H1 (cell line): ENCODE measurements at regions not wholly inside any gene's neighbourhood (a gene's known extent, or its start where the extent isn't known, plus 50 kb on each side); places are given as distances from the start of the nearest gene placed in this dataset.

ENCODE experiments used
- CTCF ChIA-PET: fragments of 300-600 bp; sonication (Branson Sonifier 250); formaldehyde crosslinking; loops from one replicate; lab custom pipeline; 2021; ENCODE audit not compliant: partially characterized antibody; lab: Charles Lee
- POLR2A ChIA-PET: fragments of 300-600 bp; sonication (Branson Sonifier 250); formaldehyde crosslinking; loops from one replicate; lab custom pipeline; 2021; ENCODE audit warnings: inconsistent platforms; ENCODE audit not compliant: partially characterized antibody; lab: Charles Lee
- DNase-seq, 2 experiments: peaks; one replicate each; pipeline versions ENCODE4 v3.0.0 to v3.0.0-alpha.2; 2010 to 2022; ENCODE audit warnings: low spot score in 2 of 2, low read depth in 1 of 2, mixed read lengths in 1 of 2
- FAIRE-seq: peaks from 2 replicates; lab custom pipeline; 2011; peaks lifted over from hg19 to GRCh38; lab: Jason Lieb, UNC
- H2AFZ ChIP-seq: 2 replicates; pipeline ENCODE4 v1.8.1; 2012; ENCODE audit warnings: low read length, inconsistent platforms
- H2AK5ac ChIP-seq: 2 replicates; pipeline ENCODE4 v1.6.1; 2013; ENCODE audit warnings: low read depth, low read length
- H2BK120ac ChIP-seq: replicated peaks from 2 replicates; pipeline ENCODE3; 2013; ENCODE audit warnings: low read depth, low read length, inconsistent platforms
- H2BK12ac ChIP-seq: 2 replicates; pipeline ENCODE4 v1.6.1; 2013; ENCODE audit warnings: low read depth, low read length
- H2BK15ac ChIP-seq: 2 replicates; pipeline ENCODE4 v1.6.1; 2013; ENCODE audit warnings: low read length
- H2BK20ac ChIP-seq: 2 replicates; pipeline ENCODE4 v1.6.1; 2013; ENCODE audit warnings: low read length
- H2BK5ac ChIP-seq: 2 replicates; pipeline ENCODE4 v1.6.1; 2013; ENCODE audit warnings: low read depth, low read length
- H3K14ac ChIP-seq: 2 replicates; pipeline ENCODE4 v1.6.1; 2013; ENCODE audit warnings: inconsistent platforms; ENCODE audit not compliant: insufficient read length
- H3K18ac ChIP-seq: 2 replicates; pipeline ENCODE4 v1.6.1; 2013; ENCODE audit warnings: low read length; ENCODE audit errors: extremely low read depth
- H3K23ac ChIP-seq: 2 replicates; pipeline ENCODE4 v1.6.1; 2013; ENCODE audit warnings: inconsistent platforms; ENCODE audit not compliant: insufficient read length
- H3K23me2 ChIP-seq: 2 replicates; pipeline ENCODE4 v1.6.1; 2013; ENCODE audit warnings: low read depth, low read length
- H3K27ac ChIP-seq: 2 replicates; pipeline ENCODE4 v1.6.1; 2011; ENCODE audit warnings: low read depth, low read length, inconsistent platforms
- H3K27me3 ChIP-seq, 4 experiments: replicated peaks in 1 of 4; 1 replicate in 1 of 4; 2 replicates in 3 of 4; pipeline versions ENCODE4 v1.6.1 to v1.8.1; 2011 to 2013; ENCODE audit warnings: low read length in 3 of 4, mild to moderate bottlenecking in 3 of 4, inconsistent platforms in 2 of 4, mixed read lengths in 2 of 4, moderate library complexity in 1 of 4; ENCODE audit not compliant: control insufficient read depth in 3 of 4, insufficient read depth in 3 of 4; ENCODE audit errors: extremely low read depth in 1 of 4
- H3K36me3 ChIP-seq, 4 experiments: 2 replicates each; pipeline versions ENCODE4 v1.6.1 to v1.8.1; 2011 to 2013; ENCODE audit warnings: mild to moderate bottlenecking in 4 of 4, low read length in 3 of 4, moderate library complexity in 2 of 4, control low read depth in 1 of 4, inconsistent platforms in 1 of 4; ENCODE audit not compliant: insufficient read depth in 4 of 4, control insufficient read depth in 2 of 4
- H3K4ac ChIP-seq: replicated peaks from 2 replicates; pipeline ENCODE3; 2013; ENCODE audit warnings: low read length, low read depth, mixed read lengths, inconsistent platforms; ENCODE audit not compliant: insufficient read length
- H3K4me1 ChIP-seq, 4 experiments: replicated peaks in 1 of 4; 1 replicate in 1 of 4; 2 replicates in 3 of 4; pipeline versions ENCODE4 v1.6.1 to v1.8.1; 2011 to 2013; ENCODE audit warnings: low read length in 3 of 4, inconsistent platforms in 2 of 4, mixed read lengths in 1 of 4; ENCODE audit not compliant: insufficient read depth in 4 of 4, control insufficient read depth in 3 of 4
- H3K4me2 ChIP-seq, 2 experiments: 2 replicates each; pipeline versions ENCODE4 v1.6.1 to v1.8.1; 2011 to 2013; ENCODE audit warnings: low read depth in 2 of 2, low read length in 2 of 2, control low read depth in 1 of 2, inconsistent platforms in 1 of 2, mild to moderate bottlenecking in 1 of 2; ENCODE audit not compliant: insufficient read depth in 1 of 2
- H3K4me3 ChIP-seq, 4 experiments: fragments of 200-600, 300-600 bp in 1 of 4; sonication (generic), shearing (Covaris generic), sonication (Bioruptor Twin) in 1 of 4; 2 replicates each; pipeline versions ENCODE4 v1.5.1 to v1.8.1; 2011 to 2016; ENCODE audit warnings: low read length in 4 of 4, low read depth in 3 of 4, control low read depth in 2 of 4, inconsistent platforms in 2 of 4, mild to moderate bottlenecking in 2 of 4, mixed read lengths in 1 of 4, moderate library complexity in 1 of 4; ENCODE audit not compliant: insufficient read depth in 2 of 4; ENCODE audit errors: extremely low read depth in 1 of 4
- H3K56ac ChIP-seq: replicated peaks from 2 replicates; pipeline ENCODE3; 2013; ENCODE audit warnings: low read depth, mild to moderate bottlenecking, mixed read lengths, low read length, inconsistent platforms; ENCODE audit not compliant: insufficient read length
- H3K79me1 ChIP-seq: 2 replicates; pipeline ENCODE4 v1.6.1; 2013; ENCODE audit warnings: low read depth, low read length, control low read depth
- H3K79me2 ChIP-seq, 2 experiments: 2 replicates each; pipeline versions ENCODE4 v1.6.1 to v1.8.1; 2012 to 2013; ENCODE audit warnings: low read length in 2 of 2, mild to moderate bottlenecking in 2 of 2, inconsistent platforms in 1 of 2; ENCODE audit not compliant: insufficient read depth in 2 of 2, control insufficient read depth in 1 of 2
- H3K9ac ChIP-seq, 4 experiments: replicated peaks in 1 of 4; 1 replicate in 1 of 4; 2 replicates in 3 of 4; pipeline versions ENCODE4 v1.6.1 to v1.8.1; 2011 to 2013; ENCODE audit warnings: low read depth in 3 of 4, low read length in 3 of 4, control low read depth in 2 of 4, mild to moderate bottlenecking in 2 of 4, moderate library complexity in 2 of 4, inconsistent platforms in 1 of 4; ENCODE audit errors: extremely low read depth in 1 of 4
- H3K9me3 ChIP-seq, 2 experiments: 2 replicates each; pipeline versions ENCODE4 v1.6.1 to v1.8.1; 2012 to 2013; ENCODE audit warnings: mild to moderate bottlenecking in 2 of 2, moderate library complexity in 2 of 2, control low read depth in 1 of 2, inconsistent platforms in 1 of 2, low read depth in 1 of 2, low read length in 1 of 2, mixed read lengths in 1 of 2; ENCODE audit not compliant: insufficient read depth in 2 of 2
- H4K20me1 ChIP-seq, 2 experiments: replicated peaks in 1 of 2; 2 replicates each; pipeline versions ENCODE3 to v1.8.1; 2011 to 2013; ENCODE audit warnings: inconsistent platforms in 2 of 2, low read length in 2 of 2, mild to moderate bottlenecking in 1 of 2; ENCODE audit not compliant: insufficient read depth in 2 of 2, control insufficient read depth in 1 of 2
- H4K5ac ChIP-seq: 2 replicates; pipeline ENCODE4 v1.6.1; 2013; ENCODE audit warnings: low read length, low read depth, mixed read lengths, inconsistent platforms; ENCODE audit not compliant: insufficient read length
- H4K8ac ChIP-seq: 2 replicates; pipeline ENCODE4 v1.8.0; 2013; ENCODE audit warnings: mild to moderate bottlenecking, moderate library complexity, low read length, inconsistent platforms; ENCODE audit not compliant: insufficient read depth; ENCODE audit errors: extremely low read depth
- H4K91ac ChIP-seq: replicated peaks from 2 replicates; pipeline ENCODE3; 2013; ENCODE audit warnings: low read length, mixed read lengths, inconsistent platforms; ENCODE audit not compliant: insufficient read length
- BCL11A ChIP-seq, 2 experiments: IDR thresholded peaks; one replicate each; pipeline ENCODE4 v1.6.1; 2011; ENCODE audit warnings: low read depth in 2 of 2, low read length in 2 of 2, mild to moderate bottlenecking in 2 of 2
- CBX5 ChIP-seq: fragments of 300-800, 300-1000 bp; sonication (generic); IDR thresholded peaks from 2 replicates; pipeline ENCODE4 v1.7.1; 2016; ENCODE audit warnings: antibody characterized with exemption, low read length, low read depth
- CEBPB ChIP-seq: IDR thresholded peaks from 2 replicates; pipeline ENCODE4 v1.6.1; 2012; ENCODE audit warnings: low read depth, low read length
- GTF2F1 ChIP-seq: IDR thresholded peaks from 2 replicates; pipeline ENCODE4 v1.6.1; 2012; ENCODE audit warnings: low read depth, low read length, improper control_type of control experiment, borderline replicate concordance
- KDM5A ChIP-seq: fragments of 200-600 bp; IDR thresholded peaks from 2 replicates; pipeline ENCODE4 v1.7.1; 2012; ENCODE audit warnings: mild to moderate bottlenecking, low read length, inconsistent platforms, mixed read lengths
- MAFK ChIP-seq: IDR thresholded peaks from 2 replicates; pipeline ENCODE4 v1.6.1; 2012; ENCODE audit warnings: low read depth, mild to moderate bottlenecking, improper control_type of control experiment, low read length
- PHF8 ChIP-seq: fragments of 200-600 bp; sonication (generic); conservative IDR thresholded peaks from 2 replicates; pipeline ENCODE4 v1.7.1; 2012; ENCODE audit warnings: low read depth, mild to moderate bottlenecking, inconsistent platforms, low read length, moderate library complexity
- RBBP5 ChIP-seq: IDR thresholded peaks from 2 replicates; pipeline ENCODE4 v1.7.1; 2012; ENCODE audit warnings: low read depth, mild to moderate bottlenecking, inconsistent platforms, low read length, moderate library complexity, borderline replicate concordance
- SP4 ChIP-seq: IDR thresholded peaks from 2 replicates; pipeline ENCODE4 v1.6.1; 2012; ENCODE audit warnings: low read length, inconsistent platforms
- TBP ChIP-seq: IDR thresholded peaks from 2 replicates; pipeline ENCODE4 v1.6.1; 2011; ENCODE audit warnings: low read depth, low read length, improper control_type of control experiment
- TCF12 ChIP-seq: IDR thresholded peaks from 2 replicates; pipeline ENCODE4 v1.6.1; 2011; ENCODE audit warnings: low read depth, mild to moderate bottlenecking, low read length
- TEAD4 ChIP-seq: IDR thresholded peaks from 2 replicates; pipeline ENCODE4 v1.6.1; 2012; ENCODE audit warnings: low read depth, low read length, inconsistent platforms, mixed read lengths
- USF2 ChIP-seq: IDR thresholded peaks from 2 replicates; pipeline ENCODE4 v1.6.1; 2011; ENCODE audit warnings: low read length, improper control_type of control experiment
- WGBS, 2 experiments: shearing (Covaris generic) in 1 of 2; methylation state at CpG; one replicate each; pipeline versions ENCODE4 v1.1.6 to v1.1.7; 2013 to 2015; ENCODE audit warnings: low lambda C conversion rate in 2 of 2, mixed read lengths in 2 of 2, inconsistent platforms in 1 of 2, low coverage in 1 of 2, missing lambda C conversion rate in 1 of 2; ENCODE audit not compliant: insufficient replicate concordance in 2 of 2, insufficient coverage in 1 of 2, insufficient read length in 1 of 2; ENCODE audit errors: extremely low coverage in 1 of 2, missing lambda C conversion rate in 1 of 2; 5-methylcytosine and 5-hydroxymethylcytosine counted together

- Histone ChIP-seq H3K56ac (no peak overlapping the region), H2BK15ac (no peak overlapping the region), H3K4me2 (no peak overlapping the region), H3K23me2 (no peaks in the 10 kb centered on the region), H3K9ac (no peak overlapping the region), H3K27ac (no peak overlapping the region), H2AK5ac (no peak overlapping the region), H4K91ac (no peak overlapping the region), H3K27me3 (no peaks in the 10 kb centered on the region), H3K4me1 (no peaks in the 10 kb centered on the region; a peak in 1 of 7 replicates), H3K9me3 (no peaks in the 10 kb centered on the region), H2AFZ (no peak overlapping the region), H3K4me3 (no peak overlapping the region), H3K14ac (no peak overlapping the region), H2BK120ac (no peak overlapping the region), H3K79me2 (no peaks in the 10 kb centered on the region), H4K5ac (no peak overlapping the region), H4K8ac (no peak overlapping the region), H3K36me3 (no peaks in the 10 kb centered on the region), H3K23ac (no peak overlapping the region), H3K18ac (no peak overlapping the region), H3K4ac (no peak overlapping the region), H3K79me1 (no peaks in the 10 kb centered on the region), H2BK5ac (no peak overlapping the region), H2BK12ac (no peak overlapping the region), H4K20me1 (no peaks in the 10 kb centered on the region), H2BK20ac (no peak overlapping the region)
- POLR2A ChIA-PET, result no interaction called here
- FAIRE-seq, result no peak
- CTCF ChIA-PET, result interaction anchor here (0.5 to 1.8 kb wide), 3 partner anchors 62 to 423 kb away, joined by 3 to 8 read pairs (median 3); no protein-coding TSS in a partner anchor
- 94% methylated on average over 2 of the region's 2 CpGs; no CpG with 5 or more reads in 1 of the 2 experiments for WGBS, 2 experiments
- DNase-seq, result no peak
- TF ChIP-seq CEBPB (no peak), PHF8 (no peak), USF2 (no peak), CBX5 (no peak), MAFK (no peak), TEAD4 (no peak), SP4 (no peak), GTF2F1 (no peak), KDM5A (no peak), TBP (no peak), BCL11A (IDR thresholded peaks at IDR 0.05; ENCODE audit: low read depth in 2 of 2, low read length in 2 of 2) (no peak), RBBP5 (no peak), TCF12 (no peak)
Observed at GRCh38 chr3:176935194-176935888, 261.9 kb downstream of the TBL1XR1 start.
